GM12878 (cell line): ENCODE measurements at regions not wholly inside any gene's neighbourhood (a gene's known extent, or its start where the extent isn't known, plus 50 kb on each side); places are given as distances from the start of the nearest gene placed in this dataset.
"Not testable (repeated sequence)": the region's sequence is repeated elsewhere in the genome, so short reads cannot be mapped to it uniquely, and the experiment has no call there.

Experiments used
- ATAC-seq: fragments of 200-7000 bp; cut with Tn5 transposase; 3 replicates; pipeline ENCODE4 v1.9.1; 2020; ENCODE audit warnings: mild to moderate bottlenecking, moderate library complexity
- BruUV-seq: library from RNA; stranded (reverse); fragments of 400-500 nt; replicated peaks from 2 replicates; lab custom pipeline; 2021; lab: Mats Ljungman, UMichigan
- CTCF ChIA-PET: fragments of 300-600 bp; sonication (Branson Sonifier 250); formaldehyde crosslinking; extraction: SDS; loops from one replicate; lab custom pipeline; 2021; ENCODE audit warnings: inconsistent platforms; lab: Yijun Ruan, JAX
- POLR2A ChIA-PET: fragments of 350-600 bp; formaldehyde crosslinking; extraction: SDS; loops from one replicate; lab custom pipeline; 2021; ENCODE audit warnings: inconsistent platforms; lab: Charles Lee
- RAD21 ChIA-PET: fragments of 300-600 bp; sonication (Branson Sonifier 250); formaldehyde crosslinking; loops from one replicate; lab custom pipeline; 2023; ENCODE audit warnings: antibody characterized with exemption; ENCODE audit not compliant: unreplicated experiment; lab: Charles Lee
- SMC1A ChIA-PET: fragments of 300-600 bp; sonication (Branson Sonifier 250); formaldehyde crosslinking; loops from one replicate; lab custom pipeline; 2023; ENCODE audit not compliant: unreplicated experiment, uncharacterized antibody; lab: Charles Lee
- DNase-seq: peaks from one replicate; pipeline ENCODE4 v3.0.0-alpha.2; 2011; ENCODE audit warnings: low read depth, low spot score
- FAIRE-seq: peaks from 3 replicates; lab custom pipeline; 2011; peaks lifted over from hg19 to GRCh38; lab: Jason Lieb, UNC
- H2AFZ ChIP-seq: 2 replicates; pipeline ENCODE4 v1.6.0; 2011; ENCODE audit warnings: low read depth, low read length, control low read depth; ENCODE audit not compliant: control insufficient read depth
- H3K27ac ChIP-seq: 2 replicates; pipeline ENCODE4 v1.5.1; 2011; ENCODE audit warnings: control low read depth; ENCODE audit not compliant: control insufficient read depth, insufficient read depth
- H3K27me3 ChIP-seq, 2 experiments: replicated peaks in 1 of 2; 2 replicates each; pipeline versions ENCODE4 v1.6.0 to v1.6.1; 2011; ENCODE audit warnings: low read length in 1 of 2; ENCODE audit not compliant: control insufficient read depth in 2 of 2, insufficient read depth in 2 of 2
- H3K36me3 ChIP-seq, 2 experiments: 2 replicates each; pipeline ENCODE4 v1.5.1; 2011; ENCODE audit warnings: low read length in 1 of 2; ENCODE audit not compliant: control insufficient read depth in 2 of 2, insufficient read depth in 2 of 2
- H3K4me1 ChIP-seq: 2 replicates; pipeline ENCODE4 v1.6.1; 2011; ENCODE audit warnings: mild to moderate bottlenecking, low read length, moderate library complexity, mixed read lengths; ENCODE audit not compliant: control insufficient read depth, insufficient read depth
- H3K4me2 ChIP-seq: 2 replicates; pipeline ENCODE4 v1.6.0; 2011; ENCODE audit warnings: control low read depth; ENCODE audit not compliant: control insufficient read depth, insufficient read depth
- H3K4me3 ChIP-seq: fragments of 200-600 bp; sonication (generic); 2 replicates; pipeline ENCODE4 v1.5.1; 2016
- H3K79me2 ChIP-seq: 2 replicates; pipeline ENCODE4 v1.6.0; 2011; ENCODE audit warnings: low read length; ENCODE audit not compliant: control insufficient read depth, insufficient read depth
- H3K9ac ChIP-seq: 2 replicates; pipeline ENCODE4 v1.8.0; 2011; ENCODE audit warnings: low read length, control low read depth, mixed read lengths; ENCODE audit not compliant: control insufficient read depth, insufficient read depth
- H3K9me3 ChIP-seq: replicated peaks from 3 replicates; pipeline ENCODE4 v1.5.1; 2011; ENCODE audit warnings: mild to moderate bottlenecking, low read length; ENCODE audit not compliant: control insufficient read depth, insufficient read depth
- H4K20me1 ChIP-seq: 2 replicates; pipeline ENCODE4 v1.6.0; 2011; ENCODE audit not compliant: control insufficient read depth, insufficient read depth
- RELB ChIP-seq: fragments of 450-650 bp; IDR thresholded peaks from 2 replicates; pipeline ENCODE4 v1.6.1; 2017; ENCODE audit warnings: low read depth, mild to moderate bottlenecking, moderate library complexity
- WGBS: methylation state at CpG from one replicate; pipeline ENCODE4 v1.1.6; 2016; ENCODE audit warnings: low lambda C conversion rate; ENCODE audit not compliant: insufficient replicate concordance, insufficient coverage; ENCODE audit errors: missing lambda C conversion rate; 5-methylcytosine and 5-hydroxymethylcytosine counted together
- in situ Hi-C: fragments of 300-500 bp; cut with MboI; formaldehyde crosslinking; loops from 9 replicates; pipeline ENCODE4 v1.14.3; 2018; ENCODE audit warnings: mixed read lengths
- intact Hi-C: fragments of 100-400 bp; cut with micrococcal nuclease; formaldehyde crosslinking; loops from one replicate; pipeline ENCODE4 v1.14.2; 2022; ENCODE audit not compliant: unreplicated experiment

- peak; percentile 65 for TF ChIP-seq RELB
Measured at GRCh38 chr2:122713800-122714199, 958.3 kb downstream of the TSN start (continued).

- ATAC-seq, H4K20me1 ChIP-seq, H3K79me2 ChIP-seq, FAIRE-seq, BruUV-seq, in situ Hi-C loops, H3K27me3 ChIP-seq, H3K4me3 ChIP-seq, DNase-seq, H3K27ac ChIP-seq, intact Hi-C loops, H3K36me3 ChIP-seq, H3K9ac ChIP-seq, H2AFZ ChIP-seq, CTCF ChIA-PET, H3K4me1 ChIP-seq, H3K4me2 ChIP-seq, H3K9me3 ChIP-seq: not testable (repeated sequence)
- ChIA-PET SMC1A (interaction anchor here (0.9 to 1.2 kb wide), 4 partner anchors 12 to 35 kb away, joined by 3 to 4 read pairs (median 3); no protein-coding TSS in a partner anchor), POLR2A (interaction anchor here (0.6 to 1.0 kb wide), 2 partner anchors 20 to 70 kb away, joined by 3 to 4 read pairs; no protein-coding TSS in a partner anchor), RAD21 (interaction anchor here (1.8 kb wide), 1 partner anchor 12 kb away, joined by 6 read pairs; no protein-coding TSS in a partner anchor)
- WGBS: 60% methylated on average over 3 of the region's 4 CpGs
Measured at GRCh38 chr2:122720822-122721221, 965.4 kb downstream of the TSN start.
